NB4 (cell line): ENCODE measurements at regions not wholly inside any gene's neighbourhood (a gene's known extent, or its start where the extent isn't known, plus 50 kb on each side); places are given as distances from the start of the nearest gene placed in this dataset.

ENCODE experiments used
- DNase-seq: peaks from one replicate; pipeline ENCODE4 v3.0.0; 2010; ENCODE audit warnings: low read depth
- H3K4me3 ChIP-seq: one replicate; pipeline ENCODE4 v1.5.1; 2011; ENCODE audit warnings: mild to moderate bottlenecking, low read depth, low read length, moderate library complexity
- CTCF ChIP-seq: IDR thresholded peaks from one replicate; pipeline ENCODE4 v1.5.1; 2012; ENCODE audit warnings: low read depth, low read length
- MAX ChIP-seq: IDR thresholded peaks from 2 replicates; pipeline ENCODE4 v1.6.1; 2011; ENCODE audit warnings: low read depth, low read length
- MYC ChIP-seq: IDR thresholded peaks from 2 replicates; pipeline ENCODE4 v1.6.1; 2011; ENCODE audit warnings: low read depth, low read length
- POLR2A ChIP-seq: IDR thresholded peaks from 2 replicates; pipeline ENCODE4 v1.6.1; 2011; ENCODE audit warnings: mild to moderate bottlenecking; ENCODE audit not compliant: insufficient read length; ENCODE audit errors: extremely low read depth

GRCh38 chr14:104294983-104295680, 156.7 kb downstream of the KIF26A start:
- H3K4me3 ChIP-seq, result no peak overlapping the region
- TF ChIP-seq MYC, result no peak
- TF ChIP-seq MAX, result no peak
- TF ChIP-seq POLR2A, result no peak
- no peak for TF ChIP-seq CTCF
- DNase-seq, result no peak

GRCh38 chr14:104295681-104296387, 157.4 kb downstream of the KIF26A start:
- no peak overlapping the region for H3K4me3 ChIP-seq
- DNase-seq, result no peak
- TF ChIP-seq POLR2A (no peak), MYC (no peak), MAX (no peak), CTCF (no peak)

GRCh38 chr14:104296388-104297312, 158.3 kb downstream of the KIF26A start:
- no peak for TF ChIP-seq CTCF
- DNase-seq, result no peak
- no peak overlapping the region for H3K4me3 ChIP-seq

- no peak for DNase-seq
- H3K4me3 ChIP-seq, result no peak overlapping the region
- TF ChIP-seq MYC, result no peak
- TF ChIP-seq MAX, result no peak
- no peak for TF ChIP-seq POLR2A
- no peak for TF ChIP-seq CTCF
Measured at GRCh38 chr14:104297313-104297704, 158.9 kb downstream of the KIF26A start.

- H3K4me3 ChIP-seq, result no peak overlapping the region
- no peak for TF ChIP-seq POLR2A
- no peak for TF ChIP-seq MAX
- TF ChIP-seq CTCF, result no peak
- no peak for TF ChIP-seq MYC
- DNase-seq, result no peak
Measured at GRCh38 chr14:104297721-104298401, 159.5 kb downstream of the KIF26A start.
